H9 (cell line): ENCODE measurements at regions not wholly inside any gene's neighbourhood (a gene's known extent, or its start where the extent isn't known, plus 50 kb on each side); places are given as distances from the start of the nearest gene placed in this dataset.

Experiments
- DNase-seq: peaks from one replicate; pipeline ENCODE4 v3.0.0-alpha.2; 2017
- H2AFZ ChIP-seq: one replicate; pipeline ENCODE4 v1.6.1; 2013; ENCODE audit warnings: mild to moderate bottlenecking, low read length, control low read depth, moderate library complexity
- H2AK5ac ChIP-seq: 2 replicates; pipeline ENCODE4 v1.6.1; 2013; ENCODE audit warnings: low read length, control low read depth, mixed read lengths; ENCODE audit not compliant: insufficient read length
- H2BK120ac ChIP-seq: one replicate; pipeline ENCODE4 v1.6.1; 2013; ENCODE audit warnings: low read depth, mild to moderate bottlenecking, low read length, control low read depth, inconsistent platforms; ENCODE audit not compliant: poor library complexity, severe bottlenecking
- H2BK12ac ChIP-seq: 2 replicates; pipeline ENCODE4 v1.6.1; 2013; ENCODE audit warnings: low read length, control low read depth, mixed read lengths, low read depth; ENCODE audit not compliant: insufficient read length
- H2BK15ac ChIP-seq: 2 replicates; pipeline ENCODE4 v1.6.1; 2013; ENCODE audit warnings: low read depth, low read length, control low read depth
- H2BK20ac ChIP-seq: one replicate; pipeline ENCODE4 v1.6.1; 2013; ENCODE audit warnings: low read depth, mild to moderate bottlenecking, low read length, control low read depth, inconsistent platforms; ENCODE audit not compliant: poor library complexity, severe bottlenecking
- H2BK5ac ChIP-seq: 2 replicates; pipeline ENCODE4 v1.6.1; 2013; ENCODE audit warnings: low read length, control low read depth, mixed read lengths; ENCODE audit not compliant: insufficient read length
- H3K14ac ChIP-seq: 2 replicates; pipeline ENCODE4 v1.6.1; 2013; ENCODE audit warnings: low read length, control low read depth; ENCODE audit not compliant: insufficient read depth
- H3K18ac ChIP-seq: 2 replicates; pipeline ENCODE4 v1.6.1; 2013; ENCODE audit warnings: low read depth, mild to moderate bottlenecking, mixed read lengths, low read length, control low read depth; ENCODE audit not compliant: insufficient read length
- H3K23ac ChIP-seq: 2 replicates; pipeline ENCODE4 v1.6.1; 2013; ENCODE audit warnings: low read length, control low read depth, mixed read lengths, low read depth; ENCODE audit not compliant: insufficient read length
- H3K23me2 ChIP-seq: 2 replicates; pipeline ENCODE4 v1.6.1; 2013; ENCODE audit warnings: low read depth, mild to moderate bottlenecking, mixed read lengths, low read length, control low read depth; ENCODE audit not compliant: insufficient read length, poor library complexity, severe bottlenecking
- H3K27ac ChIP-seq: 2 replicates; pipeline ENCODE4 v1.5.1; 2013; ENCODE audit warnings: low read length, control low read depth, mixed read lengths, low read depth; ENCODE audit not compliant: insufficient read length
- H3K27me3 ChIP-seq: 2 replicates; pipeline ENCODE4 v1.6.1; 2013; ENCODE audit warnings: low read length, control low read depth, inconsistent platforms; ENCODE audit not compliant: insufficient read depth
- H3K4ac ChIP-seq: 2 replicates; pipeline ENCODE4 v1.6.1; 2013; ENCODE audit warnings: low read depth, mild to moderate bottlenecking, control low read depth, inconsistent platforms, low read length, moderate library complexity
- H3K4me1 ChIP-seq: 2 replicates; pipeline ENCODE4 v1.6.1; 2013; ENCODE audit warnings: low read length, control low read depth, inconsistent platforms; ENCODE audit not compliant: insufficient read depth
- H3K4me2 ChIP-seq: 2 replicates; pipeline ENCODE4 v1.6.1; 2013; ENCODE audit warnings: low read length, control low read depth, mixed read lengths; ENCODE audit not compliant: insufficient read length, insufficient read depth
- H3K56ac ChIP-seq: 2 replicates; pipeline ENCODE4 v1.6.1; 2013; ENCODE audit warnings: low read depth, mild to moderate bottlenecking, mixed read lengths, low read length, control low read depth; ENCODE audit not compliant: insufficient read length
- H3K79me1 ChIP-seq: 2 replicates; pipeline ENCODE4 v1.6.1; 2013; ENCODE audit warnings: low read depth, mild to moderate bottlenecking, moderate library complexity, low read length, control low read depth, inconsistent platforms; ENCODE audit not compliant: insufficient read depth, poor library complexity, severe bottlenecking
- H3K79me2 ChIP-seq: 2 replicates; pipeline ENCODE4 v1.6.1; 2013; ENCODE audit warnings: low read length, control low read depth, inconsistent platforms; ENCODE audit not compliant: insufficient read depth
- H3K9ac ChIP-seq: 2 replicates; pipeline ENCODE4 v1.6.1; 2013; ENCODE audit warnings: low read length, control low read depth, mixed read lengths; ENCODE audit not compliant: insufficient read length; ENCODE audit errors: extremely low read depth
- H3K9me3 ChIP-seq: one replicate; pipeline ENCODE4 v1.6.1; 2013; ENCODE audit warnings: low read depth, low read length, inconsistent platforms; ENCODE audit not compliant: control insufficient read depth
- H3T11ph ChIP-seq: one replicate; pipeline ENCODE4 v1.6.1; 2013; ENCODE audit warnings: mild to moderate bottlenecking, low read length, control low read depth, inconsistent platforms
- H4K20me1 ChIP-seq: one replicate; pipeline ENCODE4 v1.6.1; 2013; ENCODE audit not compliant: control insufficient read depth, insufficient read length, insufficient read depth
- H4K5ac ChIP-seq: 2 replicates; pipeline ENCODE4 v1.6.1; 2013; ENCODE audit warnings: low read depth, mild to moderate bottlenecking, mixed read lengths, low read length, control low read depth; ENCODE audit not compliant: insufficient read length
- H4K8ac ChIP-seq: replicated peaks from 2 replicates; pipeline ENCODE4 v1.6.1; 2013; ENCODE audit warnings: low read length, control low read depth, mixed read lengths, low read depth; ENCODE audit not compliant: insufficient read length
- H4K91ac ChIP-seq: 2 replicates; pipeline ENCODE4 v1.6.1; 2013; ENCODE audit warnings: low read depth, mild to moderate bottlenecking, moderate library complexity, mixed read lengths, low read length, control low read depth; ENCODE audit not compliant: insufficient read length
- H3K27ac Mint-ChIP-seq, 3 experiments: 2 replicates in 2 of 3; 3 replicates in 1 of 3; pipeline ENCODE4 v1.8.0; 2020 to 2021; ENCODE audit warnings: mixed read lengths in 3 of 3, mild to moderate bottlenecking in 1 of 3, moderate library complexity in 1 of 3
- H3K27me3 Mint-ChIP-seq: 2 replicates; pipeline ENCODE4 v1.8.0; 2021; ENCODE audit warnings: low read depth, mild to moderate bottlenecking, moderate library complexity, mixed read lengths
- H3K36me3 Mint-ChIP-seq, 3 experiments: 2 replicates in 2 of 3; 3 replicates in 1 of 3; pipeline ENCODE4 v1.8.0; 2020 to 2021; ENCODE audit warnings: low read depth in 3 of 3, mixed read lengths in 3 of 3; ENCODE audit not compliant: insufficient read depth in 1 of 3
- H3K4me1 Mint-ChIP-seq, 2 experiments: 2 replicates each; pipeline ENCODE4 v1.8.0; 2020; ENCODE audit warnings: mixed read lengths in 2 of 2
- H3K4me3 Mint-ChIP-seq, 2 experiments: 2 replicates in 1 of 2; 3 replicates in 1 of 2; pipeline ENCODE4 v1.8.0; 2020 to 2021; ENCODE audit warnings: mild to moderate bottlenecking in 2 of 2, mixed read lengths in 2 of 2, moderate library complexity in 1 of 2
- H3K9me3 Mint-ChIP-seq, 2 experiments: 2 replicates in 1 of 2; 3 replicates in 1 of 2; pipeline ENCODE4 v1.8.0; 2020; ENCODE audit warnings: mild to moderate bottlenecking in 2 of 2, mixed read lengths in 2 of 2, moderate library complexity in 1 of 2
- WGBS: extraction: QIAGEN DNeasy Blood & Tissue Kit; methylation state at CpG from one replicate; pipeline ENCODE4 v1.1.7; 2013; ENCODE audit warnings: missing lambda C conversion rate, low lambda C conversion rate, mixed read lengths; ENCODE audit not compliant: insufficient read length; ENCODE audit errors: extremely low coverage; 5-methylcytosine and 5-hydroxymethylcytosine counted together
- TF ChIP-seq, protein P1 (sequence below): fragments of 200-600 bp; sonication (generic); conservative IDR thresholded peaks from 3 replicates; pipeline ENCODE4 v1.8.0; 2021; ENCODE audit warnings: antibody characterized with exemption, mild to moderate bottlenecking

DNA sequence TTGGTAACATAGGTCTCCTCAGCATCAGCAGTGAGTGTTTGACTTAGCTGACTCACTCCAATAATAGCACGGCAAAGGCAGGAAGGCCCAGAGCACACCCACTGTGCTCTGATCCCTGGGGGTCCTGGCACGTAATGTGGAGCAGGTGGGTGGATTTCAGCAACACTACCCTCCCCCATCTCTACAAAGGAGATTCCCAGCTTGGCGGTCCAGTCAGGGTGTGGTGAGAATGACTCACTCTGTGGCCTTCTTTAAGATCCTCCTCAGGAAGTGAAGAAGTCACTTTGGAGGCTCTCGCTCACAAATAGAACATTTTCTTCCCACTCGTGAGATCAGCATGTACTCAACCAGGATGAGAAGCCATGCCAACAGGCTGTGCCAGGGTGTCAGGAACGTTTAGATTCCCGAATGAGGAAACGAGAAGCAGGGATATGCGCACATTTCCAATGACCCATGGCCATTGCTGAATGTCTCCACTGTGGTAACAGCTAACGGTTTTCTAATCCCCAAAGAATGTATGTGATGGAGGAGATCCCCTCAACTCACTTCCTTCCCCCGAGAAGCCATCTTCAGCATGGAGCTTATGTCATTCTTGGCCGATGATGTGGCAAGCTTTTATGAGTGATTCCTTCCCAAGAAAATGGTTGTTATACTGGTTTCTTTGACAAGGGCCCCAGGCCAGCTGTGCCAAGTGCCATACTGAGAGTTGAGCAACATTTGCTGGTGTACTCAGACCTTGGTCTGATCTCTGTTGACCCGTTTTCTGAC is 365.2 kb downstream of the C16orf95 start:
- Mint-ChIP-seq H3K27ac (no peak overlapping the region), H3K9me3 (peaks cover 4 to 10% of the 10 kb centered on the region in 2 experiments; a peak in 4 of 5 replicates), H3K4me1 (peaks cover 5 to 7% of the 10 kb centered on the region in 2 experiments; a peak in 3 of 4 replicates), H3K27me3 (peaks cover 6% of the 10 kb centered on the region), H3K4me3 (no peak overlapping the region), H3K36me3 (peaks cover 0 to 7% (median 4%) of the 10 kb centered on the region in 3 experiments; a peak in 2 of 7 replicates)
- Histone ChIP-seq H3K27me3 (no peaks in the 10 kb centered on the region), H2BK5ac (no peak overlapping the region), H3K9me3 (no peaks in the 10 kb centered on the region), H3K23ac (no peak overlapping the region), H4K5ac (no peak overlapping the region), H3K4me1 (no peaks in the 10 kb centered on the region), H3K79me1 (no peaks in the 10 kb centered on the region), H4K20me1 (no peaks in the 10 kb centered on the region), H3K27ac (no peak overlapping the region), H2BK120ac (no peak overlapping the region), H4K91ac (no peak overlapping the region), H3K14ac (no peak overlapping the region), H3K79me2 (no peaks in the 10 kb centered on the region), H2BK12ac (no peak overlapping the region), H4K8ac (no peak overlapping the region), H3K4ac (no peak overlapping the region), H3T11ph (no peak overlapping the region), H3K56ac (no peak overlapping the region), H2AK5ac (no peak overlapping the region), H3K9ac (no peak overlapping the region), H2AFZ (no peak overlapping the region), H3K4me2 (no peak overlapping the region), H3K18ac (no peak overlapping the region), H3K23me2 (no peaks in the 10 kb centered on the region), H2BK20ac (no peak overlapping the region), H2BK15ac (no peak overlapping the region)
- no peak for DNase-seq
- TF ChIP-seq, protein P1, sequence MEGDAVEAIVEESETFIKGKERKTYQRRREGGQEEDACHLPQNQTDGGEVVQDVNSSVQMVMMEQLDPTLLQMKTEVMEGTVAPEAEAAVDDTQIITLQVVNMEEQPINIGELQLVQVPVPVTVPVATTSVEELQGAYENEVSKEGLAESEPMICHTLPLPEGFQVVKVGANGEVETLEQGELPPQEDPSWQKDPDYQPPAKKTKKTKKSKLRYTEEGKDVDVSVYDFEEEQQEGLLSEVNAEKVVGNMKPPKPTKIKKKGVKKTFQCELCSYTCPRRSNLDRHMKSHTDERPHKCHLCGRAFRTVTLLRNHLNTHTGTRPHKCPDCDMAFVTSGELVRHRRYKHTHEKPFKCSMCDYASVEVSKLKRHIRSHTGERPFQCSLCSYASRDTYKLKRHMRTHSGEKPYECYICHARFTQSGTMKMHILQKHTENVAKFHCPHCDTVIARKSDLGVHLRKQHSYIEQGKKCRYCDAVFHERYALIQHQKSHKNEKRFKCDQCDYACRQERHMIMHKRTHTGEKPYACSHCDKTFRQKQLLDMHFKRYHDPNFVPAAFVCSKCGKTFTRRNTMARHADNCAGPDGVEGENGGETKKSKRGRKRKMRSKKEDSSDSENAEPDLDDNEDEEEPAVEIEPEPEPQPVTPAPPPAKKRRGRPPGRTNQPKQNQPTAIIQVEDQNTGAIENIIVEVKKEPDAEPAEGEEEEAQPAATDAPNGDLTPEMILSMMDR, result no peak
- WGBS, result no CpG with 5 or more reads among the region's 13 CpGs
